Activated CD8-positive, alpha-beta memory T cell treated with anti-CD3 and anti-CD28 coated beads, Interleukin-2, amount 50 U/mL, for 24 hours (primary cell): ENCODE measurements at regions not wholly inside any gene's neighbourhood (a gene's known extent, or its start where the extent isn't known, plus 50 kb on each side); places are given as distances from the start of the nearest gene placed in this dataset.

Experiments
- DNase-seq: peaks from one replicate; pipeline ENCODE4 v3.0.0-alpha.2; 2020; ENCODE audit errors: extremely low read depth

- no peak for DNase-seq
These were observed 98.8 kb upstream of the NCKAP5 start for GRCh38 chr2:133667085-133667484.

GRCh38 chr2:133667968-133668367, 99.7 kb upstream of the NCKAP5 start:
- DNase-seq = no peak

DNA sequence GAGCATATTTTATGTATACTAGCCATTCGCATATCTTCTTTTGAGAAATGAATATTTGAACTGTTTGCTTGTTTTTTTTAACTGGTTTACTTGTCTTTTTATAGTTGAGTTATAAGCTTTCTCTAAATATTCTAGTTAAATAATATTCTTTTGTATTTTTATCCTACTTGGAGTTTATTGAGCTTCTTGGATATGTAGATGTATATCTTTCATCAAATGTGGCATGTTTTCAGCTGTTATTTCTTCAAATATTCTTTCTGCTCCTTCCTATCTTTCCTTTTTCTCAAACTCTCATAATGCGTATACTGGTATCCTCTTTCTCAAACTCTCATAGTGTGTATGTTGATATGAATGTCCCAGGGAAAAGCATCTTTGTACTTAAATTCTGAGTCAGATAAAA, 100.3 kb upstream of the NCKAP5 start:
- no peak for DNase-seq

DNA sequence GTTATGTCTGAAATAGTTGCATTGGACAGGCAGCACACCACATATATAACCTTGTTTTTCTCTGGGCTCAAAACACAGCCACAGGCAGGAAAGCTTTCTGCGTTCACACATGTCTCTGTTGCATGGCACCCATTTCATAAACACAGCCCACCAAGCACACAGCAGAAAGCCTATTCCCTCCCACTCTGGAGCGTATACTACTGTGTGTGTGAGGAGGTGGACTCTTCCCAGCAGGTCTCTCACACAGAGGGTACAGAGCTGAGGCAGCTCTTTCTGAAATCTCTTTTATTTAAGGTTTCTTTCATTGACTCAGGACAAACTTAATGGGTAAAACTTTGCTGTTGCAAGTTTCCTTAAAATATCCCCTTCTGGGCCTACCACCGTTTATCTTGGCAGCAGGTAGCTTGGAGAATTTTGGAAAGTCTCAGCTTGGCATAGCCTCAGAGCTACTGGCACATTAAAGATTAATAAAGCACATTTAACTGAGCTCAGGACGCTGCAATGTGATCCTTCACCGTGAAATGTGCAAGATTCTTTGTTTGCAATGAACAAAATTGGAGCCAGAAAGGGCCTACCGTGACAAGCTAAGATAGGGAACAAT, 105.1 kb upstream of the NCKAP5 start:
- DNase-seq = no peak

DNA sequence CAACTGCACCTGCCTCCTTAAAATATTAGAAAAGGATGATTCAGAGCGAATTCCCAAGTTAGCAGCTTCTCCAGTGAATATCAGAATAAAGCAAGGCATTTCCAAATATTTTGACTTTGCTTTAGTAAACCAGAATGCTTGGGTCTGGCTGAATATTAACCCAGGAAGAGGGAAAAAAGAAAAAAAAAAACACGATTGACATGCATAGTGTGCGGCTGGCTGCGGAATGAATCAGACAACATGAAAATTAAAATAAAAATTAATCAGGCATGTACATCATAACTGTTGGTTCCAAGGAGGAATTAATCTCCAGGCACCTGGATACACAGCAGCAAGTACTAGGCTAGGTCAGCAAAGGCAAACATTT, 105.8 kb upstream of the NCKAP5 start:
- no peak for DNase-seq

DNA sequence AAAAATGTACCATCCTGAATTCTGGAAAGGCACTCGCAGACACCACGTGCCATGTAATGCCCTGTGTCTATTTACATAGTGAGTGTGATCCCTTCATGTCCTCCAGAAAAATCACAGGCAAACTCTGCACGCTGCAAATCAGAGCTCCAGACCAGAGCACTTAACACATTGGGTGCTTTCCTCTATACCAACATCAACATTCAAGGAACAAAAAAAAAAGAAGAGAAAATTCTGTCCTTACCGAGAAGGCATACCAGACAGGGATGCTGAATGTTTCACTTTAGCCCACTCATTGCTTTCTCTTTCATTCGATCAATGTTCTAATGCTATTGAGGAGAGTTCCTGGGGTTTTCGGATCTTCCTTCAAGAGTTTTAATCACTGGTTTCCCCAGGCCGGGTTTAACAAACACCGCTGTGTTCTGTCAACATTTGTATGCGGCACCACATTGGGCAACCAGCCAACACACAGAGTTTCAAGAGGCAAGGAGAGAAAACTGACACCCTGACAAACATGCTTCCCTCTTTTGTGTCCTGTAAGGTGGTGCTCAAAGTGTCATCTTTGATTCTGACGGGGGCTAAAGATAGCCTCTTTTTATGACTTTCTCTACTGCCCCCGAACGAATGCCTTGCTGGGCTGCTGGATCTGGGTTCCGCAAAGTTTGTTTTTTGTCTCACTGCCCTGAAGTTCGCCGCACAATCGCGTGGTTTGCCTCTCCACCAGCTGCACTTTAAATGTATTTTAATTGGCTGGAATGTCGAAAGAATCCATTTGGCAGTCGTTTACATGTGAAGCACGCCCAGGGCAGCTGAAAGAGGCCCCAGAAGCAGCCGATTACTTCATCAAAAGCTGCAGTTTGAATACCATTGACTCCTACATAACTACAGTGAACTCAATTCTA, 106.4 kb upstream of the NCKAP5 start:
- no peak for DNase-seq

GRCh38 chr2:133676392-133677130, 108.3 kb upstream of the NCKAP5 start:
- DNase-seq = no peak

- DNase-seq = no peak
These were observed 112.2 kb upstream of the NCKAP5 start for GRCh38 chr2:133680343-133681049.

GRCh38 chr2:133682347-133682746, 114.1 kb upstream of the NCKAP5 start:
- no peak for DNase-seq

DNA sequence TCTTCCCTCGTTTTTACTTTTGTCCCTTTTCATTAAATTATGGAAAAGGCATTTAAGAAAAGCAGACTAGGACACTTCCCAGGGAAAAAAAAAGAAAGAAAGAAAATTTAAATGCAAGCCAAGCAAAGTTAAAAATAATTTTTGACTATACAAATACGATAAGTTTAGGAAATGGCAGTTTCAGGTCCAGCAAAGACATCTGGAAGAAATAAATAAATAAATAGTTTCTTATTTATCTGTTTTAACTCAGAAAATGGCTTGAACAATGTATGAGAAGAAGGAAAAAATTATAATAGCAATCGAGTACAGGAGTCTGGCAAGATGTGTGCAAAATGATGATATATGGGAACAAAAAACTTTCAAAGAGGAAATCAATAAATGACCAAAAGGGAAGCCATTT, 114.6 kb upstream of the NCKAP5 start:
- DNase-seq = no peak

GRCh38 chr2:133685636-133686215, 117.5 kb upstream of the NCKAP5 start:
- DNase-seq = no peak

DNA sequence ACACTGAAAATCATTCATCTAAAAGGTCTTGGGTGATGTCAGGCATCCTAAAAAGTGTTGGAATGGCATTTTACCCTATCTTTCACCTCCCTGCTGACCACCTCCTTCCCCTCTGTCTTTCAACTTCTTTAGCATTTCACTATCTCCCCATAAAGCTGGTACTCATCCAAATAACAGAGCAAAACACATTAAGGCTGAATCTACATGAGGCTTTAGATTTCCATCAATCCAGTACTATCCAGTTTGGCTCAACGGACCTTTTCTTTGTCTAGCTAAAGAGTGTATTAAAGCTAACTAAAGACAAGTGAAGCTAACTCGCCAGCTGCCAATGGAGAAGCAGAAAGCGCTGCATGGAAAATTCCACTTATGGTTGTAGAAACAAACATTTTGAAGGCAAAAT, 122.5 kb upstream of the NCKAP5 start:
- no peak for DNase-seq

DNA sequence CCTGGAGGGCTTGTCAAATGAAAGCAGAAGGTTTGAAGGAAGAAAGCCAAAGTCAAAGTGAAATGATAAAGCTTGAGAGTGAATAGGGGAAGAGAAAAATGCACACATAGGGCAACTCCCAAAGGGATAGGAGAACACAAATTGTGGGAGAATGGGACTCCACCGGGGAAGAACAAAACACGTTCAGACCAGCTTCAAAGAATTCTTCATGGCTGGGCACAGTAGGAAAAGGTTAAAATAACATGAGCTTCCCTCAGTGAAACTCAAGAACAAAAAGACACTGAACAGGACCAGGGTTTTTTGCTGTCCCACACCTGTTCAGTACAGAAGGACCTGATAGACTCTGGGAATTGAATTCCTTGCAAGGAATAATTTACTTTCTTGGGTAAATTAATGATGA, 123.1 kb upstream of the NCKAP5 start:
- no peak for DNase-seq

DNA sequence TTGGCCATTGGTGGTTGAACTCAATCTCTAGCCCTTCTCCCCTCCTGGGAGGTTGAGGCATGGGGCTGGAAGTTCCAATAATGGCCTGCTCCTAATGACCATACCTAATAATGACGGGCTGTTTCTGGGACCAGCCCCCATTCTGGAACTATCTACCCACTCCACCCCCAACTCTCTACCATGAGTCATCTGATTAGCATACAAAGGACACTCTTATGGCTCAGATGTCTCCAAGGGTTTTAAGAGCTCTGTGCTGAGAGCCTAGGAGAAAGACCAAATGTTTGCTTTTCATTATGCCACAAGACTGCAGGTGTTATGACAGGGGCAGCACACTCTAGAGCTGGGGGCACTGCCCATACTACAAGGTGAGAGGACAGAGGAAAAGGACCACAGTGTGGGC, 137.0 kb upstream of the NCKAP5 start:
- DNase-seq = no peak

GRCh38 chr2:133710613-133711012, 142.3 kb upstream of the NCKAP5 start:
- DNase-seq = no peak

- no peak for DNase-seq
These were observed 142.9 kb upstream of the NCKAP5 start for GRCh38 chr2:133711201-133711600.

DNA sequence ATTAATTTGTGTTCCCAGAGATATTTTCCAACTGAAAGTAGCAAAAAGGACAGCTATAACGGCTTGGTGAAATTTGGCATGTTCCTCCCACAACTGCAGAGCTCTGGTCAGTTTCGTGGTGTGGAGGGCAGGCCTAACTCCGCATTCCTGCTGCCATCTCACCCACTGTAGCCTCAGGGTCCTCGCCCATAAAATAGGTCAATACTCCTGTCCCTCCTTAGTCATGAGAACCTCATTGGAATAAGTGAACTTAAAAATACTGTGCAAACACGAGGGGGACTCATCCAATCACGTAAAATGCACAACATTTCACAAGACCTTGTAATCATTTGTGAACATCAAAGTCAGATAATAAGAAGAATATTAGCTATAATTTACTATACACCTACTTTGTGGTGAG, 143.5 kb upstream of the NCKAP5 start:
- no peak for DNase-seq

- DNase-seq = no peak
These were observed 144.1 kb upstream of the NCKAP5 start for GRCh38 chr2:133712369-133712768.

DNA sequence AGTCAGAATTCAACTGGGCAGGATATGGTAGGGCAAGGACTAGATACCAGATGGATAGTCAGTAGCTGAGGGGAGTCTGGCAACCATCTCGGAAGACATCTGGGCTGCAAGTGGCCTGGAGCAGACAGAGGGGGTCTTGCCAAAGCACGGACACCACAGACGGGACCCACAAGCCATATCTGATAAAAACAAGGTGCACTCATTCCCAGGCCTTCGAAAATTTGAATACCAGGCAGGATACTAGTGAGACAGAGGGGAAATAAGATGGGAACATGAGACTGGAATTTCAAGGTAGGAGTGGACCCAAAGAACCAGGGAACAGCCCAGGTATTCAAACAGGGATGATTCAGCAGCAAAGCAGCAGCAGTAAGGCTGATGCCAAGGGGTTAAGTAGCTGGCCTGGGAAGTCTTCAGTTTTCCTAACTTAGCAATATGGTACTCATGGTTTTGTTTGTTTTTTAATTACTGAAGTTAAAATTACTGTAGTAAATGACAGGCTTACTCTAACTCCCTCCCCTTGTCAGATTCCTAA, 144.9 kb upstream of the NCKAP5 start:
- DNase-seq = no peak

- DNase-seq = no peak
These were observed 147.9 kb upstream of the NCKAP5 start for GRCh38 chr2:133716166-133716565.

- no peak for DNase-seq
These were observed 149.2 kb upstream of the NCKAP5 start for GRCh38 chr2:133717497-133717896.
